Liver (tissue), 3 donors: ENCODE measurements at regions not wholly inside any gene's neighbourhood (a gene's known extent, or its start where the extent isn't known, plus 50 kb on each side); places are given as distances from the start of the nearest gene placed in this dataset.

Experiments
- CTCF ChIP-seq: fragments of 150-350 bp; IDR thresholded peaks from 2 replicates; pipeline ENCODE4 v1.5.1; 2017; ENCODE audit warnings: improper control_type of control experiment, low read depth, low read length; ENCODE audit not compliant: missing input control
- GABPA ChIP-seq, 2 donors: IDR thresholded peaks in 1 of 2; conservative IDR thresholded peaks in 1 of 2; 2 replicates each; pipeline ENCODE4 v1.6.1; 2016; ENCODE audit warnings: antibody characterized with exemption in 2 of 2, mild to moderate bottlenecking in 1 of 2, moderate library complexity in 1 of 2
- HNF4A ChIP-seq, 2 donors: conservative IDR thresholded peaks; 2 replicates each; pipeline ENCODE4 v1.6.1; 2016; ENCODE audit warnings: antibody characterized with exemption in 2 of 2, mild to moderate bottlenecking in 2 of 2
- HNF4G ChIP-seq: IDR thresholded peaks from 2 replicates; pipeline ENCODE4 v1.6.1; 2016; ENCODE audit warnings: antibody characterized with exemption
- JUND ChIP-seq, 2 donors: IDR thresholded peaks; 2 replicates each; pipeline ENCODE4 v1.6.1; 2016; ENCODE audit warnings: antibody characterized with exemption in 2 of 2
- RAD21 ChIP-seq, 2 donors: IDR thresholded peaks; 2 replicates each; pipeline ENCODE4 v1.6.1; 2016; ENCODE audit warnings: antibody characterized with exemption in 2 of 2, mild to moderate bottlenecking in 2 of 2
- SP1 ChIP-seq: IDR thresholded peaks from 2 replicates; pipeline ENCODE4 v1.6.1; 2018; ENCODE audit warnings: antibody characterized with exemption, mild to moderate bottlenecking
- TAF1 ChIP-seq: conservative IDR thresholded peaks from 2 replicates; pipeline ENCODE4 v1.6.1; 2016; ENCODE audit warnings: antibody characterized with exemption, mild to moderate bottlenecking
- YY1 ChIP-seq: IDR thresholded peaks from 2 replicates; pipeline ENCODE4 v1.6.1; 2016; ENCODE audit warnings: antibody characterized with exemption, mild to moderate bottlenecking
- TF ChIP-seq, protein P1 (sequence below): IDR thresholded peaks from 2 replicates; pipeline ENCODE4 v1.6.1; 2016; ENCODE audit warnings: antibody characterized with exemption
- TF ChIP-seq, protein P2 (sequence below): IDR thresholded peaks from 2 replicates; pipeline ENCODE4 v1.6.1; 2016; ENCODE audit warnings: antibody characterized with exemption
- donor health status: healthy.
- donor health status: healthy.

GRCh38 chr13:104071806-104072205, 1005.6 kb upstream of the SLC10A2 start:
- TF ChIP-seq CTCF, result no peak
- no peak for TF ChIP-seq RAD21 (IDR thresholded peaks at IDR 0.05)
- TF ChIP-seq, protein P1, sequence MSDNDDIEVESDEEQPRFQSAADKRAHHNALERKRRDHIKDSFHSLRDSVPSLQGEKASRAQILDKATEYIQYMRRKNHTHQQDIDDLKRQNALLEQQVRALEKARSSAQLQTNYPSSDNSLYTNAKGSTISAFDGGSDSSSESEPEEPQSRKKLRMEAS, result no peak
- no peak for TF ChIP-seq HNF4G
- no peak for TF ChIP-seq SP1
- no peak for TF ChIP-seq JUND (IDR thresholded peaks at IDR 0.05)
- no peak for TF ChIP-seq GABPA (IDR thresholded peaks at IDR 0.05 in 1 of 2, conservative IDR thresholded peaks at IDR 0.05 in 1 of 2)
- no peak for TF ChIP-seq TAF1
- TF ChIP-seq YY1, result no peak
- TF ChIP-seq HNF4A (conservative IDR thresholded peaks at IDR 0.05), result no peak
- TF ChIP-seq, protein P2, sequence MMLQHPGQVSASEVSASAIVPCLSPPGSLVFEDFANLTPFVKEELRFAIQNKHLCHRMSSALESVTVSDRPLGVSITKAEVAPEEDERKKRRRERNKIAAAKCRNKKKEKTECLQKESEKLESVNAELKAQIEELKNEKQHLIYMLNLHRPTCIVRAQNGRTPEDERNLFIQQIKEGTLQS, result no peak
